ENCODE measurements at regions not wholly inside any gene's neighbourhood (a gene's known extent, or its start where the extent isn't known, plus 50 kb on each side); places are given as distances from the start of the nearest gene placed in this dataset.
"Not testable (repeated sequence)": the region's sequence is repeated elsewhere in the genome, so short reads cannot be mapped to it uniquely, and the experiment has no call there.

DNA sequence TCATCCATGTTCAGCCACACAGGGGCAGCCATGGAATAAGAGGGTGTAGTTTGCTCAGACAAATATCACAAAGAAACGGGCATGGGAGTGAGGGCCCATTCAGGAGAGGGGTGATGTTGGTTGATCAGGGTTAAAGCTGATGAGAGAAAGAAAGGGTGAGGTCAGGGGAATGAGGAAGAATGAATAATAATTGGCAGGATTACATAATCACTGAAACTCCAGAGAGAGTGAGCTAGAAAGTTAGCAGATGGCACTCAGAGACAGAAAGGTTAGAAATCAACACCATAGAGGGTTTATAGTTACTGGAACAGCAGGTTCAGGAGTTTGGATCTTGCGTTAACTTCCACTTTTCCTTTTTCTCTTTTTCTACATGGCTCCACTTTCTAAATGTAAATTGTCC is 113.9 kb downstream of the TAF11L14 start:
- TF ChIP-seq, protein P1, sequence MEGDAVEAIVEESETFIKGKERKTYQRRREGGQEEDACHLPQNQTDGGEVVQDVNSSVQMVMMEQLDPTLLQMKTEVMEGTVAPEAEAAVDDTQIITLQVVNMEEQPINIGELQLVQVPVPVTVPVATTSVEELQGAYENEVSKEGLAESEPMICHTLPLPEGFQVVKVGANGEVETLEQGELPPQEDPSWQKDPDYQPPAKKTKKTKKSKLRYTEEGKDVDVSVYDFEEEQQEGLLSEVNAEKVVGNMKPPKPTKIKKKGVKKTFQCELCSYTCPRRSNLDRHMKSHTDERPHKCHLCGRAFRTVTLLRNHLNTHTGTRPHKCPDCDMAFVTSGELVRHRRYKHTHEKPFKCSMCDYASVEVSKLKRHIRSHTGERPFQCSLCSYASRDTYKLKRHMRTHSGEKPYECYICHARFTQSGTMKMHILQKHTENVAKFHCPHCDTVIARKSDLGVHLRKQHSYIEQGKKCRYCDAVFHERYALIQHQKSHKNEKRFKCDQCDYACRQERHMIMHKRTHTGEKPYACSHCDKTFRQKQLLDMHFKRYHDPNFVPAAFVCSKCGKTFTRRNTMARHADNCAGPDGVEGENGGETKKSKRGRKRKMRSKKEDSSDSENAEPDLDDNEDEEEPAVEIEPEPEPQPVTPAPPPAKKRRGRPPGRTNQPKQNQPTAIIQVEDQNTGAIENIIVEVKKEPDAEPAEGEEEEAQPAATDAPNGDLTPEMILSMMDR (IDR thresholded peaks at IDR 0.05; ENCODE audit: low read depth, low read length, missing control alignments): no peak
- DNase-seq (ENCODE audit: low read depth): no peak
- H3K4me3 ChIP-seq (ENCODE audit: low read depth, low read length): no peak overlapping the region

DNA sequence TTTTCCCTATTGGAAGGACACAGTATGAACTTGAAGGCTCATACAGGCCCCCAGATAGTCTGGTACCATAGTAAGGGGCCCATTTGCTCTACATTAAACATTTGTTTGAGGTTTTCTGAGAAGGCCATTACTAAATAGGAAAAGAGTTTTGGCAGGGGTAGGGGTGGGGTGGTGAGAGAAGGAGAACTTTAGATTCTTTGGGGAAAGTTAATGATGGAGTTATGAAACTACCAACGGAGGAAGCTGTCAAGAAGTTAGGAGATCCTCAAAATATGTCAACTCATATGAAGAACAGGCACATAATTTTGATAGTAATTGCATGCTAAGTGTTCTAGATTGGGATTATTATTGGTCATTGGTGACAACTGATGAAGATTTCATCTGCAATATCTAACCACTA is 114.7 kb downstream of the TAF11L14 start:
- no peak for DNase-seq (ENCODE audit: low read depth)
- TF ChIP-seq, protein P1 (IDR thresholded peaks at IDR 0.05; ENCODE audit: low read depth, low read length, missing control alignments): no peak
- no peak overlapping the region for H3K4me3 ChIP-seq (ENCODE audit: low read depth, low read length)

DNA sequence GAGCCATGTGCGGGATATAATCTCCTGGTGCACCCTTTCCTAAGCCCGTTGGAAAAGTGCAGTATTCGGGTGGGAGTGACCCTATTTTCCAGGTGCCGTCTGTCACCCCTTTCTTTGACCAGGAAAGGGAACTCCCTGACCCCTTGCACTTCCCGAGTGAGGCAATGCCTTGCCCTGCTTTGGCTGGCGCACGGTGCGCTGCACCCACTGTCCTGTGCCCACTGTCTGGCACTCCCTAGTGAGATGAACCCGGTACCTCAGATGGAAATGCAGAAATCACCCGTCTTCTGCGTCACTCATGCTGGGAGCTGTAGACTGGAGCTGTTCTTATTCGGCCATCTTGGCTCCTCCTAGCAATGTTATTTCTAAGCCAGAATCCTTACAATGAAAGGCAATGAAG is 121.1 kb downstream of the TAF11L14 start:
- not testable (repeated sequence) for DNase-seq (ENCODE audit: low read depth); H3K4me3 ChIP-seq (ENCODE audit: low read depth, low read length)

DNA sequence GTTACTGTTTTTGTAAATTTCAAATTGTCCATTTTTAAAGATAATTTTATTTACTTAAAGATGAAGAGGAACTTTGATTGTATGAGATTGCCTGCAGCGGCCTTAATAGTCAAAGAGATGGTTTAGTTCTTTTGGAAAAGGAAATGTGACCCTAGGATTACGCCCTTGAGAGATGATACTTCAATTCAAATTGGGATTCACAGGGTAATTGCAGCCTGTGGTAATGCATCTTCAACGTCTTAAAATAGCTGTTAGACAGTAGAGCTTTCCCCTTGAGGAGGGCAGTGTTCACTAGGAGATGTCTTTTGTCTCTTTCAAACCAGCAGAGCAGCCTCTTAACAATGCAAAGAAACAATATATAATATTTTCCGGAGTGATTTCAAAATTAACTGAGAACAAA is 127.1 kb downstream of the TAF11L14 start:
- TF ChIP-seq, protein P1 (IDR thresholded peaks at IDR 0.05; ENCODE audit: low read depth, low read length, missing control alignments): no peak
- no peak for DNase-seq (ENCODE audit: low read depth)
- no peak overlapping the region for H3K4me3 ChIP-seq (ENCODE audit: low read depth, low read length)

DNA sequence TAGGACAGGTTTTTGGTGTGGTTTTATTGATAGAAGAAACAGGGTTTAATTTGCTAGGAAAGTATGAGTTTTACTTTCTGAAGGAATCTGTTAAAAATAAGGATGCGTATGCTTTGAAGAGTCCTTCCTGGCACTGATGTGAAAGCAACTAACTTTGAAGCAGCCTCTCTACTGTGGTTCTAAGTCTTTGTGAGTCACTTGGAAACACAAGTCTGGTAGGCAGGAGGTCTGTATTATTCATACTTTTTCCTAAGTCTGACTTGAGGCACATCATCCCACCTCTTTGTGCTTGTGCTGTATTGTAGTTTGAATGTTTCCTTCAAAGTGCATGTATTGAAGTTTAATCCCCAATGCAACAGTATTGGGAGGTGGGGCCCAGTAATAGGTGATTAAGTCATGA is 129.0 kb downstream of the TAF11L14 start:
- TF ChIP-seq, protein P1 (IDR thresholded peaks at IDR 0.05; ENCODE audit: low read depth, low read length, missing control alignments): no peak
- no peak overlapping the region for H3K4me3 ChIP-seq (ENCODE audit: low read depth, low read length)
- DNase-seq (ENCODE audit: low read depth): no peak

DNA sequence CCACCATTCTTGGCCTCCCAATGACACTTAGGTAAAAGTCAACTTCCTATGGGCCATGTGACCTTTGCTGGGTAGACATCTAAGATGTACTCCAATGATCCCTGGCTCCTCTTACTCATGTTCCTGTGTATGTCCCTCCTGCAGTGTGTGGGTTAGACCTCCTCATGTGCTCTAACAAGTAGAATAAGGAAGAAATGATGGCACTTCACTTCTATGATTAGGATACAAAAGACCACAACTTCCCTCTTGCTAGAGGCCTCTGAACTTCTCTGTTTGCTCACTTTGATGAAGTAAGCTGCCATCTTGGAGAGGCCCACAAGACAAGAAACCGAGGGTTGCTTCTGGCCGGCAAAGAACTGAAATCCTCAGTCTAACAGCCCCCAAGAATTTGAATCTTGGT is 131.8 kb downstream of the TAF11L14 start:
- TF ChIP-seq, protein P1 (IDR thresholded peaks at IDR 0.05; ENCODE audit: low read depth, low read length, missing control alignments): no peak
- H3K4me3 ChIP-seq (ENCODE audit: low read depth, low read length): no peak overlapping the region
- DNase-seq (ENCODE audit: low read depth): no peak

DNA sequence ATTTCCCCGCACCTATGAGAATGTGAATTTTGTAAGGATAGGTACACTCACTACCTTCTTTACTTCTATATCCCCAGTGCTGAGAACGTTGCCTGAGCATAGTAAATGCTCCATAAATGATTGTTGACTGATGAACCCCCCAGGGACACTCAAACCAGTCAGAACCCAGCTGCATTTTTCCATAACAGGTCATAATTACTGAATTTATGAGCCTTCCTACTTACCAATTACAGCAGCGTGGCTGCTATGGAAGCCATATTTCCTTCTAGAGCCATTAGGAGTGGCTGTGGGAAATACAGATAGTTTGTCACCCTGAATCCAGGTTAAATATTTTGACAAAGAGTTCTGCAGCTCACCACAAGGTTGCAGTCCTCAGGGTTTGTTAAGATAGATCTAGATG is 135.0 kb downstream of the TAF11L14 start:
- TF ChIP-seq, protein P1 (IDR thresholded peaks at IDR 0.05; ENCODE audit: low read depth, low read length, missing control alignments): no peak
- no peak overlapping the region for H3K4me3 ChIP-seq (ENCODE audit: low read depth, low read length)
- DNase-seq (ENCODE audit: low read depth): no peak

DNA sequence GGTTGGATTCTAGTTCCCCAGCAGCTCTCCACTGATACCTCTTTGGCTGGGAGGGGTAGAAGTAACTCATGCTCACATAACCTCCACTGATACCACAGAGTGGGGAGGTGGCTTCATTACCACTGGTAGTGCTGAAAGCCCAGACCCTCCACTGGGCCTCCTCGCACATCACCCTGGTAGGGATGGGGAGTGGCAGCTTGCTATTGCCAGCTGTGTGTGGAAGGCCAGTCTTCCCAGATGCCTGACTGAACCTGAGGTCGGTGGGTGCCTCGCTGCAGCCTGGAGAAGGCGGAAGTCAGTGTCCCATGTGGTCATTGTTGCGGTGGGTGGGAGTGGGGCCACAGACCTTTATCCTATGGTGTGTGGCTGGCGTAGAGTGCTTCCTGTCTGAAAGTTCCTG is 138.0 kb downstream of the TAF11L14 start:
- H3K4me3 ChIP-seq (ENCODE audit: low read depth, low read length): no peak overlapping the region
- no peak for DNase-seq (ENCODE audit: low read depth)
- TF ChIP-seq, protein P1 (IDR thresholded peaks at IDR 0.05; ENCODE audit: low read depth, low read length, missing control alignments): no peak

Data from GM12864 (cell line).